Transverse colon (tissue), 4 donors: ENCODE measurements at regions not wholly inside any gene's neighbourhood (a gene's known extent, or its start where the extent isn't known, plus 50 kb on each side); places are given as distances from the start of the nearest gene placed in this dataset.

Experiments
- DNase-seq: peaks from one replicate; pipeline ENCODE4 v3.0.0-alpha.2; 2019
- H3K27ac ChIP-seq, 4 donors: fragments of 200-600 bp; sonication (generic); 2 replicates each; pipeline ENCODE4 v1.5.1; 2016 to 2018; ENCODE audit warnings: inconsistent platforms in 4 of 4
- H3K27me3 ChIP-seq: fragments of 200-600 bp; sonication (generic); 2 replicates; pipeline ENCODE4 v1.5.1; 2017; ENCODE audit warnings: inconsistent platforms
- H3K36me3 ChIP-seq, 4 donors: fragments of 200-600 bp; sonication (generic); 2 replicates each; pipeline ENCODE4 v1.5.1; 2017 to 2019; ENCODE audit warnings: inconsistent platforms in 4 of 4
- H3K4me1 ChIP-seq, 4 donors: fragments of 200-600 bp; sonication (generic); 2 replicates each; pipeline ENCODE4 v1.5.1; 2017 to 2020; ENCODE audit warnings: inconsistent platforms in 4 of 4
- H3K4me3 ChIP-seq, 4 donors: fragments of 200-600 bp; sonication (generic); 1 replicate in 1 of 4; 2 replicates in 3 of 4; pipeline versions ENCODE4 v1.5.1 to v1.6.1; 2017 to 2019; ENCODE audit warnings: inconsistent platforms in 4 of 4
- H3K9me3 ChIP-seq, 2 donors: fragments of 200-600 bp; sonication (generic); 2 replicates each; pipeline ENCODE4 v1.5.1; 2017 to 2019; ENCODE audit warnings: inconsistent platforms in 2 of 2
- EP300 ChIP-seq: sonication (generic); formaldehyde crosslinking; IDR thresholded peaks from one replicate; pipeline ENCODE4 v1.6.1; 2017; ENCODE audit warnings: antibody characterized with exemption, low read depth
- POLR2A ChIP-seq: fragments of 450-650 bp; IDR thresholded peaks from one replicate; pipeline ENCODE4 v1.6.1; 2016; ENCODE audit warnings: antibody characterized with exemption, mild to moderate bottlenecking, moderate library complexity
- POLR2AphosphoS5 ChIP-seq, 3 donors: sonication (generic); formaldehyde crosslinking; IDR thresholded peaks; one replicate each; pipeline ENCODE4 v1.6.1; 2016; ENCODE audit warnings: antibody characterized with exemption in 3 of 3
- WGBS, 2 donors: methylation state at CpG; one replicate each; pipeline ENCODE4 v1.1.5; 2018; ENCODE audit warnings: low coverage in 1 of 2; 5-methylcytosine and 5-hydroxymethylcytosine counted together
- in situ Hi-C, 4 donors: fragments of 200-750 bp; cut with MboI; loops; one replicate each; pipeline versions ENCODE4 v1.15.0 to v1.15.1; 2017; ENCODE audit warnings: low sequenced_read_pairs in 3 of 4, low pct_ligation_motif_present in 1 of 4, low pct_unique_long_range_greater_than_20kb in 1 of 4
- intact Hi-C: fragments of 100-400 bp; cut with DNase I; formaldehyde crosslinking; loops from one replicate; pipeline ENCODE4 v1.15.1; 2023; ENCODE audit warnings: low total_unique reads
- TF ChIP-seq, protein P1 (sequence below), 5 experiments: fragments of 200-600 bp in 3 of 5; fragments of 450-650 bp in 2 of 5; sonication (generic) in 3 of 5; IDR thresholded peaks; 1 replicate in 2 of 5; 2 replicates in 3 of 5; pipeline ENCODE4 v1.5.1; 2016 to 2017; ENCODE audit warnings: antibody characterized with exemption in 5 of 5, inconsistent platforms in 3 of 5, mild to moderate bottlenecking in 2 of 5, moderate library complexity in 1 of 5

DNA sequence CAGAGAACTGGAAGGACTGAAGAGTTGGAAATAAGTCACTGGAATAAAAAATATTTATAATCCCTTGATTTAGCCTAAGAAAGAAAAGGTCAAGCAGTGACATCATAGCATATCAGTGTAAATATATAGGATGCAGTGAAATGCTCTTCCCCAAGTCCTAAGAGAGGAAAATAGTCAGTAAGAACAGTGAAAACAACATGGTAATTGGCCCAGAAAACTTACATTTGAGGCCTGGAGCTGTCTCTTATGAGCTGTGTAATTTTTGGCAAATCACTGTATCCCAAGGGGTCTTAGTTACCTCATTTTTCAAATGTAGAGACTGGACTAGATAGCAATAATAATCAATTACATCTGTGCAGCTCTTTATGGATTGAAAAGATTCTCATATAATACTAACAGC is 255.7 kb upstream of the AR start:
- H3K27me3 ChIP-seq = no peaks in the 10 kb centered on the region
- intact Hi-C loops (no loop called here), in situ Hi-C loops (no loop called here)
- H3K4me3 ChIP-seq = no peak overlapping the region
- no peak for DNase-seq
- H3K27ac ChIP-seq = no peak overlapping the region
- no peaks in the 10 kb centered on the region for H3K9me3 ChIP-seq
- no peaks in the 10 kb centered on the region for H3K36me3 ChIP-seq
- TF ChIP-seq, protein P1, sequence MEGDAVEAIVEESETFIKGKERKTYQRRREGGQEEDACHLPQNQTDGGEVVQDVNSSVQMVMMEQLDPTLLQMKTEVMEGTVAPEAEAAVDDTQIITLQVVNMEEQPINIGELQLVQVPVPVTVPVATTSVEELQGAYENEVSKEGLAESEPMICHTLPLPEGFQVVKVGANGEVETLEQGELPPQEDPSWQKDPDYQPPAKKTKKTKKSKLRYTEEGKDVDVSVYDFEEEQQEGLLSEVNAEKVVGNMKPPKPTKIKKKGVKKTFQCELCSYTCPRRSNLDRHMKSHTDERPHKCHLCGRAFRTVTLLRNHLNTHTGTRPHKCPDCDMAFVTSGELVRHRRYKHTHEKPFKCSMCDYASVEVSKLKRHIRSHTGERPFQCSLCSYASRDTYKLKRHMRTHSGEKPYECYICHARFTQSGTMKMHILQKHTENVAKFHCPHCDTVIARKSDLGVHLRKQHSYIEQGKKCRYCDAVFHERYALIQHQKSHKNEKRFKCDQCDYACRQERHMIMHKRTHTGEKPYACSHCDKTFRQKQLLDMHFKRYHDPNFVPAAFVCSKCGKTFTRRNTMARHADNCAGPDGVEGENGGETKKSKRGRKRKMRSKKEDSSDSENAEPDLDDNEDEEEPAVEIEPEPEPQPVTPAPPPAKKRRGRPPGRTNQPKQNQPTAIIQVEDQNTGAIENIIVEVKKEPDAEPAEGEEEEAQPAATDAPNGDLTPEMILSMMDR (IDR thresholded peaks at IDR 0.05) = no peak
- TF ChIP-seq EP300 (no peak), POLR2AphosphoS5 (IDR thresholded peaks at IDR 0.05) (no peak), POLR2A (no peak)
- H3K4me1 ChIP-seq = no peaks in the 10 kb centered on the region

DNA sequence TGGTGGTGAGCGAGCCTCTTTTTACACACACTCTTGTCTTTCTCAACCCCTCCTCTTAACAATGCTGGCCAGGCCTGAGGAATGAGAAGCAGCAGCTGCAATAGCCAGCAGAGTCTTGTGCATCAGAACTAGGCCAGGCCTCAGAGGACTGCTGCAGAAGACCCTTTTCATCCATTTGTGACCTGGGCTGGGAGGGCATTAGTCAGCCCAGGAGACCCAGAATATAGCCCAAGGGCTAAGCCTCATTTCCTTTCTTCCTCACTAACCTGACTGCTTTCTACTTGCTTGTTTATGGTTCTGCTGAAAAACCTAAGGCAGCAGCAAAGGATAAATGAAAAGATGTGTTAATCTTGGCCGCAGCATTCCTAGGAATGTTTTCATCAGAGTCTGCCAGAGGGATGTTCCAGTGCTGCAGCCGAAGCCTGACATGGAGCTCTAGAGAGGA is 254.7 kb upstream of the AR start:
- H3K27ac ChIP-seq = no peak overlapping the region
- H3K9me3 ChIP-seq = no peaks in the 10 kb centered on the region
- intact Hi-C loops = no loop called here
- H3K27me3 ChIP-seq = no peaks in the 10 kb centered on the region
- H3K36me3 ChIP-seq = no peaks in the 10 kb centered on the region
- no peak for DNase-seq
- H3K4me1 ChIP-seq = no peaks in the 10 kb centered on the region
- WGBS, 2 donors = 56% methylated on average over 3 of the region's 3 CpGs; no CpG with 5 or more reads in 1 of the 2 donors
- in situ Hi-C loops = no loop called here
- H3K4me3 ChIP-seq = no peak overlapping the region
- TF ChIP-seq POLR2A = no peak
- TF ChIP-seq EP300 = no peak
- TF ChIP-seq POLR2AphosphoS5 (IDR thresholded peaks at IDR 0.05) = no peak
- TF ChIP-seq, protein P1 (IDR thresholded peaks at IDR 0.05) = no peak

DNA sequence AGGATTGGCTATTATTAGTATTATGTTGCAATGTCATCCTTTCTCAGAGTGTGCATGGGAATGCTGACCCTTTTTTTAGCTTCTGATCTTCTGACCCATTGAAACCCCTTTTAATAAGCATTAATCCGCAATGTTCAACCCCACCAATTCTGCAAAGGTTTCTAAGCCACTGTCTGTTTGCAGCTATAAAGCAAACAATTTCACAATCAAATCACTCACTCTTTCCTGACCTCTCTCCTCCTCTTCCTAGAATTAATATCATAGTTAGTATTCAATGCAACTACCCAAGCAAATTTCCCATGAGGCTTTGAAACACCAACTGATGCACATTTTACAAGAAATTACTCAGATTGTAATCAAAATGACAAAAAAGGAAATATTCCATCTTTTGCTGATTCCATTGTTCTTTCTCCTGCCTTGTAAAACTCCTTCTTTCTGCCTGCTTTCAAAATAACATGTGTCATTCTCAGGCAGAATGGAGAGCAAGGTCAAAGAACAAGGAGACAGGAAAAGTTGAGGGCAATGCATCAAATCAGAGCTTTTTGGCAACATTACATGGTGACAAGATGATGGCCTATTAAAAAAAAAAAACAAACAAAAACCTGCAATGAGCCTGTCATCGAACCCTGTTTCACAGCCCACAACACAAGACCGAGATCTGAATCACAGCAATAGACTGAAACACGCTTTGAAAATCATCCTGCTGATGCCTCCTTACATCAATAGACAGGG is 253.2 kb upstream of the AR start:
- Histone ChIP-seq H3K27me3 (no peaks in the 10 kb centered on the region), H3K36me3 (no peaks in the 10 kb centered on the region), H3K4me1 (no peaks in the 10 kb centered on the region), H3K27ac (no peak overlapping the region), H3K9me3 (no peaks in the 10 kb centered on the region), H3K4me3 (no peak overlapping the region)
- 0 to 34% methylated on average over 1 to 4 of the region's 4 CpGs for WGBS, 2 donors
- TF ChIP-seq, protein P1 (IDR thresholded peaks at IDR 0.05) = no peak
- TF ChIP-seq POLR2A (no peak), EP300 (no peak), POLR2AphosphoS5 (IDR thresholded peaks at IDR 0.05) (no peak)
- no peak for DNase-seq
- in situ Hi-C loops = no loop called here
- intact Hi-C loops = no loop called here

DNA sequence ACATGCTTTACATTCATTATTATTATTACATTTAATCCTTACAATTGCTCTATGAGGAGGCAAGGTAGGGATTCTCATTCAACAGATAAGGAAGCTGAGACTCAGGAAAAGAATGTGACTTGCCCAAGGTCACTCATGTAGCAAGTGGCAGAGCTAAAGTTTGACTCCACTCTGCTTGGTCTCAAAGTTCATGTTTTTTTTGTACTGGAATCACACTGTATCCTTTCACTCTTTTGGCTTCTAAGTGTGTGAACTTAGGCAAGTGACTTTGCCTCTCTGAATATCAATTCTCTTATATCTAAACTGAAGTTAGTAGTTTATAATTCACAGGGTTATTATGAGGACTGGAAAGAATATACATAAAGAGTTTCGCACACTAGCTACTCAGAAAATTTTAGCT is 247.9 kb upstream of the AR start:
- in situ Hi-C loops = no loop called here
- 83 to 90% methylated on average over 1 of the region's 1 CpG for WGBS, 2 donors

More for the DNA sequence above, 247.9 kb upstream of the AR start:
- TF ChIP-seq POLR2A (no peak), POLR2AphosphoS5 (IDR thresholded peaks at IDR 0.05) (no peak), EP300 (no peak)
- TF ChIP-seq, protein P1 (IDR thresholded peaks at IDR 0.05) = no peak
- no peaks in the 10 kb centered on the region for H3K27me3 ChIP-seq
- no peak overlapping the region for H3K27ac ChIP-seq
- no peak for DNase-seq
- no peaks in the 10 kb centered on the region for H3K4me1 ChIP-seq
- H3K4me3 ChIP-seq = no peak overlapping the region
- H3K9me3 ChIP-seq = no peaks in the 10 kb centered on the region
- intact Hi-C loops = no loop called here
- no peaks in the 10 kb centered on the region for H3K36me3 ChIP-seq
